KBM-7 (cell line): ENCODE measurements at regions not wholly inside any gene's neighbourhood (a gene's known extent, or its start where the extent isn't known, plus 50 kb on each side); places are given as distances from the start of the nearest gene placed in this dataset.

Experiments used
- DNase-seq: peaks from one replicate; pipeline ENCODE4 v3.0.0-alpha.2; 2015
- in situ Hi-C: fragments of 300-500 bp; cut with MboI; formaldehyde crosslinking; loops from 2 replicates; pipeline ENCODE4 v1.14.3; 2020; ENCODE audit warnings: low sequenced_read_pairs, low pct_unique_long_range_greater_than_20kb, mixed read lengths

GRCh38 chr18:70494524-70494923, 205.7 kb downstream of the SOCS6 start:
- in situ Hi-C loops: no loop called here
- no peak for DNase-seq

- no peak for DNase-seq
- in situ Hi-C loops: no loop called here
Observed at GRCh38 chr18:70493461-70493860, 204.6 kb downstream of the SOCS6 start.

GRCh38 chr18:70491734-70492348, 203.0 kb downstream of the SOCS6 start:
- peak; percentile 64 for DNase-seq
- in situ Hi-C loops: no loop called here

- peak; percentile 73 for DNase-seq
Observed at GRCh38 chr18:70489986-70490933, 201.4 kb downstream of the SOCS6 start.

GRCh38 chr18:70489571-70489970, 200.7 kb downstream of the SOCS6 start:
- no peak for DNase-seq
- in situ Hi-C loops: no loop called here

More at GRCh38 chr18:70489986-70490933, 201.4 kb downstream of the SOCS6 start:
- in situ Hi-C loops: no loop called here

- peak; percentile 79 for DNase-seq
- in situ Hi-C loops: no loop called here
Observed at GRCh38 chr18:70469916-70470315, 181.1 kb downstream of the SOCS6 start.

GRCh38 chr18:70468861-70469547, 180.2 kb downstream of the SOCS6 start:
- no peak for DNase-seq
- in situ Hi-C loops: no loop called here

- in situ Hi-C loops: no loop called here
- DNase-seq: peak; percentile 79
Observed at GRCh38 chr18:70464343-70465114, 175.7 kb downstream of the SOCS6 start.

- in situ Hi-C loops: no loop called here
Observed at GRCh38 chr18:70463085-70463484, 174.2 kb downstream of the SOCS6 start.

GRCh38 chr18:70462078-70462439, 173.2 kb downstream of the SOCS6 start:
- peak; percentile 28 for DNase-seq
- in situ Hi-C loops: no loop called here

More at GRCh38 chr18:70463085-70463484, 174.2 kb downstream of the SOCS6 start:
- no peak for DNase-seq

- in situ Hi-C loops: no loop called here
- peak; percentile 22 for DNase-seq
Observed at GRCh38 chr18:70461323-70462077, 172.7 kb downstream of the SOCS6 start.

- in situ Hi-C loops: no loop called here
- no peak for DNase-seq
Observed at GRCh38 chr18:70459731-70460130, 170.9 kb downstream of the SOCS6 start.

- DNase-seq: no peak
- in situ Hi-C loops: no loop called here
Observed at GRCh38 chr18:70459251-70459650, 170.4 kb downstream of the SOCS6 start.

- in situ Hi-C loops: no loop called here
- DNase-seq: no peak
Observed at GRCh38 chr18:70457788-70458187, 168.9 kb downstream of the SOCS6 start.

GRCh38 chr18:70457223-70457622, 168.4 kb downstream of the SOCS6 start:
- DNase-seq: no peak
- in situ Hi-C loops: no loop called here

GRCh38 chr18:70456376-70456775, 167.5 kb downstream of the SOCS6 start:
- DNase-seq: no peak
- in situ Hi-C loops: no loop called here

- peak; percentile 50 for DNase-seq
- in situ Hi-C loops: no loop called here
Observed at GRCh38 chr18:70455731-70456130, 166.9 kb downstream of the SOCS6 start.

- DNase-seq: peak; percentile 74
- in situ Hi-C loops: no loop called here
Observed at GRCh38 chr18:70454704-70455322, 166.0 kb downstream of the SOCS6 start.
